Fibroblast of lung (primary cell): ENCODE measurements at regions not wholly inside any gene's neighbourhood (a gene's known extent, or its start where the extent isn't known, plus 50 kb on each side); places are given as distances from the start of the nearest gene placed in this dataset.

Experiments used
- EZH2 ChIP-seq: IDR thresholded peaks from 2 replicates; pipeline ENCODE4 v1.5.1; 2012; ENCODE audit warnings: low read length, control low read depth, mild to moderate bottlenecking; ENCODE audit errors: missing control alignments
- TF ChIP-seq, protein P1 (sequence below), 2 donors: IDR thresholded peaks in 1 of 2; conservative IDR thresholded peaks in 1 of 2; 1 replicate in 1 of 2; 2 replicates in 1 of 2; pipeline ENCODE4 v1.5.1; 2011 to 2012; ENCODE audit warnings: low read length in 2 of 2, control low read depth in 1 of 2, inconsistent platforms in 1 of 2, low read depth in 1 of 2, mild to moderate bottlenecking in 1 of 2

DNA sequence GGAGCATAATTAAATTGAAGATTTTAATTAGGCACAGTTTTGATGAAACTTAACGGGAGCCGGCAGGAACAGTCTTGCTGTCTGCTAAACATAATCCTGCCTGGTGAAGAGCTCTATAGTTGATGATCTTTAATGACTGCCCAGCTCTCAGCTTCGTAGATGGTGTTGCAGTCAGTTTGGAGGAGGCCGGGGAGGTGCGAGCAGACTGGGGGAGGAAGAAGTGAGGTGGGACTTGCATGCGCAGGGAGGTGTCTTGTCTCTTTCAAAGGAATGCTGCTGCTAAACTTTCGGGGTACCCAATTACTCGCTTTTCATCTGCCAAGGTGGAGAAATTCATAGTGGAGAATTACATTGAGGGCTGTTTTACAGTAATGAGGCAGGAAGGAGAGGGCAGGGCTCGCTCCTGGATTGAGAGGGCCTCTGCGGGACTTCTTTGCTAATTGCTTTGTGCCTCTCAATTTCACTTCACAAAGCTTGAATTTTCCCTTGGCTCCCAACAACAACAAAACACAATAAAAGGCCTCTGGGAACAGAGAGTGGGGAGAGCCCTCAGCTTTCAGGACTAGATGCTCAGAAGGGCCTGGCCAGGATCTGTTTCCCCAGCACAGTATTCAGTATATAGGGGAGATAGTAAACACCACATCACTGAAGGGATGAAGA, 257.9 kb upstream of the ADRA1B start:
- TF ChIP-seq, protein P1, sequence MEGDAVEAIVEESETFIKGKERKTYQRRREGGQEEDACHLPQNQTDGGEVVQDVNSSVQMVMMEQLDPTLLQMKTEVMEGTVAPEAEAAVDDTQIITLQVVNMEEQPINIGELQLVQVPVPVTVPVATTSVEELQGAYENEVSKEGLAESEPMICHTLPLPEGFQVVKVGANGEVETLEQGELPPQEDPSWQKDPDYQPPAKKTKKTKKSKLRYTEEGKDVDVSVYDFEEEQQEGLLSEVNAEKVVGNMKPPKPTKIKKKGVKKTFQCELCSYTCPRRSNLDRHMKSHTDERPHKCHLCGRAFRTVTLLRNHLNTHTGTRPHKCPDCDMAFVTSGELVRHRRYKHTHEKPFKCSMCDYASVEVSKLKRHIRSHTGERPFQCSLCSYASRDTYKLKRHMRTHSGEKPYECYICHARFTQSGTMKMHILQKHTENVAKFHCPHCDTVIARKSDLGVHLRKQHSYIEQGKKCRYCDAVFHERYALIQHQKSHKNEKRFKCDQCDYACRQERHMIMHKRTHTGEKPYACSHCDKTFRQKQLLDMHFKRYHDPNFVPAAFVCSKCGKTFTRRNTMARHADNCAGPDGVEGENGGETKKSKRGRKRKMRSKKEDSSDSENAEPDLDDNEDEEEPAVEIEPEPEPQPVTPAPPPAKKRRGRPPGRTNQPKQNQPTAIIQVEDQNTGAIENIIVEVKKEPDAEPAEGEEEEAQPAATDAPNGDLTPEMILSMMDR (conservative IDR thresholded peaks at IDR 0.05 in 1 of 2, IDR thresholded peaks at IDR 0.05 in 1 of 2; ENCODE audit: low read depth in 1 of 2, low read length in 2 of 2) = no peak
- TF ChIP-seq EZH2 = no peak
